ENCODE measurements at regions not wholly inside any gene's neighbourhood (a gene's known extent, or its start where the extent isn't known, plus 50 kb on each side); places are given as distances from the start of the nearest gene placed in this dataset.

- H3K4me2 ChIP-seq (ENCODE audit: low read depth, low read length), result no peak overlapping the region
- TF ChIP-seq EZH2phosphoT487 (IDR thresholded peaks at IDR 0.05; ENCODE audit: low read length) (no peak), CTCF (IDR thresholded peaks at IDR 0.05; ENCODE audit: low read length) (no peak), EZH2 (optimal IDR thresholded peaks at IDR 0.05; ENCODE audit: low read depth, low read length) (no peak)
- no peak overlapping the region for H3K27ac ChIP-seq (ENCODE audit: low read length)
- H3K4me3 ChIP-seq (ENCODE audit: low read length), result no peak overlapping the region
- DNase-seq, result no peak
- no peaks in the 10 kb centered on the region for H3K9me3 ChIP-seq (replicated peaks; ENCODE audit: insufficient read depth, low read length)
- no peaks in the 10 kb centered on the region for H4K20me1 ChIP-seq (ENCODE audit: insufficient read depth, low read length)
- H3K36me3 ChIP-seq (replicated peaks; ENCODE audit: insufficient read depth, low read length), result no peaks in the 10 kb centered on the region
- H3F3A ChIP-seq (ENCODE audit: insufficient read depth, low read length), result no peaks in the 10 kb centered on the region
- no peaks in the 10 kb centered on the region for H3K79me2 ChIP-seq (ENCODE audit: low read length)
- no peak overlapping the region for H2AFZ ChIP-seq (ENCODE audit: low read length)
- no peaks in the 10 kb centered on the region for H3K4me1 ChIP-seq (ENCODE audit: low read length)
- H3K9me2 ChIP-seq (replicated peaks; ENCODE audit: insufficient read depth, low read length), result no peaks in the 10 kb centered on the region
- no peak overlapping the region for H3K9ac ChIP-seq (ENCODE audit: low read length)
- H3K27me3 ChIP-seq (replicated peaks; ENCODE audit: insufficient read depth, low read length), result no peaks in the 10 kb centered on the region
Measured at GRCh38 chr6:14983599-14984518, 262.0 kb upstream of the JARID2 start.

DNA sequence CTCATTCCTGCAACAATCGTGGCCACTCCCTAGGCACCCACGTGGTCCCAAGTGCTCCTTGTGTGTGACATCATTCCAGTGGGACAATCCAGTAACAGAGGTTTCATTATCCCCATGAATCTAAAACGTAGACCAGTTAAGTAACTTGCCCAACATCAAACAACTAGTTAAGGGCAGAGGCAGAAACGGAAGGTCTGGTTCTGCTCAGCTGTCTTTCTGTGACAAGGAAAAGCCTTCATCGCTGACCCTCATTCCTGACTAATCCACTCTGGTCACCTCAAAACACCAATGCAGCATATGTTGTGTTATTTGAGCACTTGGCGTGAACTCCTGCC, 261.4 kb upstream of the JARID2 start:
- H3K4me1 ChIP-seq (ENCODE audit: low read length), result no peaks in the 10 kb centered on the region
- TF ChIP-seq CTCF (IDR thresholded peaks at IDR 0.05; ENCODE audit: low read length), result no peak
- TF ChIP-seq EZH2phosphoT487 (IDR thresholded peaks at IDR 0.05; ENCODE audit: low read length), result no peak
- no peak for TF ChIP-seq EZH2 (optimal IDR thresholded peaks at IDR 0.05; ENCODE audit: low read depth, low read length)
- no peak overlapping the region for H3K27ac ChIP-seq (ENCODE audit: low read length)
- H3F3A ChIP-seq (ENCODE audit: insufficient read depth, low read length), result no peaks in the 10 kb centered on the region
- no peak overlapping the region for H3K4me2 ChIP-seq (ENCODE audit: low read depth, low read length)
- H3K4me3 ChIP-seq (ENCODE audit: low read length), result no peak overlapping the region
- H3K9ac ChIP-seq (ENCODE audit: low read length), result no peak overlapping the region
- no peaks in the 10 kb centered on the region for H3K9me3 ChIP-seq (replicated peaks; ENCODE audit: insufficient read depth, low read length)
- H3K9me2 ChIP-seq (replicated peaks; ENCODE audit: insufficient read depth, low read length), result no peaks in the 10 kb centered on the region
- no peaks in the 10 kb centered on the region for H4K20me1 ChIP-seq (ENCODE audit: insufficient read depth, low read length)
- H3K79me2 ChIP-seq (ENCODE audit: low read length), result no peaks in the 10 kb centered on the region
- H3K27me3 ChIP-seq (replicated peaks; ENCODE audit: insufficient read depth, low read length), result no peaks in the 10 kb centered on the region
- no peaks in the 10 kb centered on the region for H3K36me3 ChIP-seq (replicated peaks; ENCODE audit: insufficient read depth, low read length)
- H2AFZ ChIP-seq (ENCODE audit: low read length), result no peak overlapping the region
- no peak for DNase-seq

- no peaks in the 10 kb centered on the region for H3K36me3 ChIP-seq (replicated peaks; ENCODE audit: insufficient read depth, low read length)
- TF ChIP-seq CTCF (IDR thresholded peaks at IDR 0.05; ENCODE audit: low read length) (no peak), EZH2phosphoT487 (IDR thresholded peaks at IDR 0.05; ENCODE audit: low read length) (no peak), EZH2 (optimal IDR thresholded peaks at IDR 0.05; ENCODE audit: low read depth, low read length) (no peak)
- no peak overlapping the region for H3K4me3 ChIP-seq (ENCODE audit: low read length)
- no peak for DNase-seq
- H3K9ac ChIP-seq (ENCODE audit: low read length), result no peak overlapping the region
- no peaks in the 10 kb centered on the region for H3K27me3 ChIP-seq (replicated peaks; ENCODE audit: insufficient read depth, low read length)
- no peaks in the 10 kb centered on the region for H3K79me2 ChIP-seq (ENCODE audit: low read length)
- no peaks in the 10 kb centered on the region for H3K4me1 ChIP-seq (ENCODE audit: low read length)
- H3K27ac ChIP-seq (ENCODE audit: low read length), result no peak overlapping the region
- H3K9me2 ChIP-seq (replicated peaks; ENCODE audit: insufficient read depth, low read length), result no peaks in the 10 kb centered on the region
- no peaks in the 10 kb centered on the region for H4K20me1 ChIP-seq (ENCODE audit: insufficient read depth, low read length)
- no peak overlapping the region for H3K4me2 ChIP-seq (ENCODE audit: low read depth, low read length)
- no peaks in the 10 kb centered on the region for H3K9me3 ChIP-seq (replicated peaks; ENCODE audit: insufficient read depth, low read length)
- H2AFZ ChIP-seq (ENCODE audit: low read length), result no peak overlapping the region
- no peaks in the 10 kb centered on the region for H3F3A ChIP-seq (ENCODE audit: insufficient read depth, low read length)
Measured at GRCh38 chr6:14985366-14985765, 260.5 kb upstream of the JARID2 start.

Data from MM.1S (cell line).